ENCODE measurements at regions not wholly inside any gene's neighbourhood (a gene's known extent, or its start where the extent isn't known, plus 50 kb on each side); places are given as distances from the start of the nearest gene placed in this dataset.

DNA sequence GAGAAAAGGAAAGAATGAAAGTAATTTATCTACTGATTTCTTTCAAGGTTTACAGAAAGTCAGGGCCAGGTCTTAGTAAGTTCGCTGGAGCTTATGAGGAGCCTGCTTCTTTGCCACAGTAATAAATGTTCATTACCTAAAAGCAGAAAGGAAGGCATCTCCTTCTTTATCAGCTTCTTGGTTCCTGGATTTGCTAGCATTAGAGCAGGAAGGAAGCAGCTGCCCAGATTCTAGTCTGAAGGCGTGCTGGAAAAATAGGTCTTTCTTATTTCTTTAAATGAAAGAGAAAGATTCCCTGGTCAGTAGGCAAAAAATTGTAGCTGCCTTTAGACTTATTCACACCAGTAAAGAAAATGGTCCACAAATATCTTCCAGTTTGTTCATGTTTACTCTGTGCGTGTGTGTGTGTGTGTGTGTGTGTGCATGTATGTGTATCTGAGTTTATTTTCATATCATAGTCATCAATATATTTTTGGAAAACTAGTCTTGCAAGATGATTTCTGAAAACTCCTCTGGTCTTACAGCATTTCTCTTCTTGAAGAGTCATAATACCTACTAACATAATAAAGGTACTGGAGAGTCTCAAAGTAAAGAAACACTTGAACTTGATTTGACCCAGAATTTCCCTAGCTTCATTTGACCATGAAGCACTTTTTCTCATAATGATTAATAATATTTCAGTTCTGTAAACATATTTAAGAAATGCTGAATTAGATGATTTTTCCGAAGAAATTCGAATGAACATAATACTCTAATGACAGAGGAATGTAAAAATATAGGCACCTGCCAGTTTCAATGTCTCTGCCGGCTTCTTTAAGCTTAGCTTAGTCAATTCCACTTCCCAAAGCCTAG lies 255.3 kb upstream of the ZPLD1 start:
- ChIA-PET CTCF (interaction anchor here (0.7 to 3.0 kb wide), 3 partner anchors 46 to 377 kb away, joined by 3 to 8 read pairs (median 7); no protein-coding TSS in a partner anchor), POLR2A (interaction anchor here (0.7 to 1.2 kb wide), 5 partner anchors 12 to 337 kb away, joined by 3 to 9 read pairs (median 5); partner anchors contain the start of gene NFKBIZ)
- DNase-seq (ENCODE audit: low read depth): no peak
- TF ChIP-seq, protein P1, sequence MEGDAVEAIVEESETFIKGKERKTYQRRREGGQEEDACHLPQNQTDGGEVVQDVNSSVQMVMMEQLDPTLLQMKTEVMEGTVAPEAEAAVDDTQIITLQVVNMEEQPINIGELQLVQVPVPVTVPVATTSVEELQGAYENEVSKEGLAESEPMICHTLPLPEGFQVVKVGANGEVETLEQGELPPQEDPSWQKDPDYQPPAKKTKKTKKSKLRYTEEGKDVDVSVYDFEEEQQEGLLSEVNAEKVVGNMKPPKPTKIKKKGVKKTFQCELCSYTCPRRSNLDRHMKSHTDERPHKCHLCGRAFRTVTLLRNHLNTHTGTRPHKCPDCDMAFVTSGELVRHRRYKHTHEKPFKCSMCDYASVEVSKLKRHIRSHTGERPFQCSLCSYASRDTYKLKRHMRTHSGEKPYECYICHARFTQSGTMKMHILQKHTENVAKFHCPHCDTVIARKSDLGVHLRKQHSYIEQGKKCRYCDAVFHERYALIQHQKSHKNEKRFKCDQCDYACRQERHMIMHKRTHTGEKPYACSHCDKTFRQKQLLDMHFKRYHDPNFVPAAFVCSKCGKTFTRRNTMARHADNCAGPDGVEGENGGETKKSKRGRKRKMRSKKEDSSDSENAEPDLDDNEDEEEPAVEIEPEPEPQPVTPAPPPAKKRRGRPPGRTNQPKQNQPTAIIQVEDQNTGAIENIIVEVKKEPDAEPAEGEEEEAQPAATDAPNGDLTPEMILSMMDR (IDR thresholded peaks at IDR 0.05; ENCODE audit: insufficient read depth, low read depth, low read length): no peak
- no peaks in the 10 kb centered on the region for H3K27me3 ChIP-seq (ENCODE audit: control insufficient read depth, insufficient read depth, low read length)
- no peaks in the 10 kb centered on the region for H3K36me3 ChIP-seq (ENCODE audit: control insufficient read depth, insufficient read depth, low read length)
- no peak overlapping the region for H3K4me3 ChIP-seq (ENCODE audit: low read depth, low read length)

DNA sequence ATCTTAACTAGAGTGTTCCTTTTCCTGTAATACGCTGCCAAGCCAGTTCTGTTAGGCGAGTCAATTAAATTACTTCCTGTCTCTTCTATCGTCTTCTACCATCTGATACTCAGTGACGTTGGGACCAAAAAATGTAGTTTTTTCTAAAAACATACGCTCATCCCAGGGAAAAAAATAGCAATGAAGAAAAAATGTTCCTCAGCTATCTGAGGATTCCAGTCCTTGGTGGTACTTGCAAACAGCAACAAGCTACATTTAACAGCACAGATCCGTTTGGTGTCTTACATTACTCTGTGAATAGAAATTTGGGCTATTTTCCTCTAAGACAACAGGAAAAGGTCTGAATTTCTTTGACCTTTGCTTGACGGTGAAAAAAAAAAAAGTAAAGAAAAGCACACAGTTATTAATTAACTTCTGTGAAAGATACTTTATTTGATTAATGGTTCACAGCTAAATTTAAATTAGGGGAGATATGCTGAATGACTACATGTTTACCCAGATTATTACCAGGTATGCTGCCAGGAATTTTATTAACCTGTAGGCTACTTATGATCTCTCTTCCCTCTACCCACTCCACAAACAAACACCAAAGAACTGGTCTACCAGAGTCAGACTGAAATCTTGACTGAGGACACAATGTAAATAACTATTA lies 254.4 kb upstream of the ZPLD1 start:
- DNase-seq (ENCODE audit: low read depth): peak; percentile 97
- CTCF ChIA-PET: interaction anchor here (0.7 to 3.0 kb wide), 3 partner anchors 45 to 378 kb away, joined by 3 to 8 read pairs (median 7); no protein-coding TSS in a partner anchor
- Histone ChIP-seq H3K36me3 (ENCODE audit: control insufficient read depth, insufficient read depth, low read length) (no peaks in the 10 kb centered on the region), H3K4me3 (ENCODE audit: low read depth, low read length) (no peak overlapping the region), H3K27me3 (ENCODE audit: control insufficient read depth, insufficient read depth, low read length) (no peaks in the 10 kb centered on the region)
- POLR2A ChIA-PET: interaction anchor here (0.7 to 1.2 kb wide), 3 partner anchors 13 to 332 kb away, joined by 5 to 9 read pairs (median 5); partner anchors contain the start of gene NFKBIZ
- TF ChIP-seq, protein P1 (IDR thresholded peaks at IDR 0.05; ENCODE audit: insufficient read depth, low read depth, low read length): no peak

DNA sequence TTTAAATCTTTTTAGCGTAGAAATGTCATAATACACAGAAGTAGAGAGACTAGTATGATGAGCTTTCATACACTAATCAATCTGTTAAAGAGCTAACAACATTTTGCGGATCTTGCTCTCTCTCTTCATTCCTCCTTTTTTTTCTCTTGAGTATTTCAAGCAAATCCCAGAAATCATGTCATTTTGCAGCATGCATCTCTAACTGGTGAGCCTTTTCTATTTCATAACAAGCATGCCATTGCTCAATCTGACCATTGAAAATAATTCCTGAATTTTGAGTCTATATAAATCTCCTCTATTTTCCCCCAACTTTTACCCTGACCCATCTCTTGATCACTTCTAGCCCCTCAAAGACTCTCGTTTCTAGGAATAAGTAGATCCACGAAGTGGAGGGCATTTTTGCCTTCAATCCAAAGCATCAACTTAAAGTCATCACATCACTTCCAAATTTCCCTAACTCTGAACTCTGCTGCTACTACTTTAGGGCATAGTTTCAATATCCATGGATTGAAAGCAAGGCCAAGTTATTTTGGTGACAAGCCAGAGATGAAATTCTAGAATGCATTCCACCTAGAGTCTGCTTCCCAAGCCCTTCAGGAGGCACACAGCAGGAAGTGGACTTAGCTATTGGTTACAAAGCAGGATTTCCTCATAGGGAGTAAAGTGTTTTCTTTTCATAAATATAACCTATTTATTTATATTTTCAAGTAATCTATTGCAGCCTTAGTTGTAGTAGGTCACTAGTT lies 253.5 kb upstream of the ZPLD1 start:
- POLR2A ChIA-PET: interaction anchor here (1.1 kb wide), 1 partner anchor 332 kb away, joined by 5 read pairs; the partner anchor contains the start of gene NFKBIZ
- H3K4me3 ChIP-seq (ENCODE audit: low read depth, low read length): no peak overlapping the region
- TF ChIP-seq, protein P1 (IDR thresholded peaks at IDR 0.05; ENCODE audit: insufficient read depth, low read depth, low read length): no peak

DNA sequence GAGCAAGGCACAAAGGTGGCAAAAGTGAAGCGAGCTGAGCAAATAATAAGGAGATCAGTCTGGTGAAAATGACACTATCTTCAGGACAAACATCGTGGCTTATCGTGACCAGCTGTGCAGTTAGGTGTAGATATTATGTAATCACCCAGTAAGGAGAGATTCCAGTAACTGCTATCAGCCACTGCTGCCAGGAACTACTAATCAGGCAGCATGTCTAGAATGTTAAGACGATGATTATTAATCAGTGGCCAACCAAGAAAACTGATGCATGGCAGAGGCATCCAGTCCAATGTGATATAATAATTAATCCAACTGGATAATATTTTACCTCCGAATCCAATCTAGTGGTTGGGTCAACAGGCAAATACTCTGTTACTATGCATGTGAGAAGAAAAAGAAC lies 252.7 kb upstream of the ZPLD1 start:
- ChIA-PET POLR2A (interaction anchor here (1.1 kb wide), 1 partner anchor 333 kb away, joined by 5 read pairs; the partner anchor contains the start of gene NFKBIZ), CTCF (interaction anchor here (0.9 to 1.7 kb wide), 7 partner anchors 10 to 96 kb away, joined by 3 to 6 read pairs (median 3); no protein-coding TSS in a partner anchor)
- no peak overlapping the region for H3K4me3 ChIP-seq (ENCODE audit: low read depth, low read length)
- TF ChIP-seq, protein P1 (IDR thresholded peaks at IDR 0.05; ENCODE audit: insufficient read depth, low read depth, low read length): no peak
- no peaks in the 10 kb centered on the region for H3K36me3 ChIP-seq (ENCODE audit: control insufficient read depth, insufficient read depth, low read length)
- no peak for DNase-seq (ENCODE audit: low read depth)
- no peaks in the 10 kb centered on the region for H3K27me3 ChIP-seq (ENCODE audit: control insufficient read depth, insufficient read depth, low read length)

More for the DNA sequence above, 253.5 kb upstream of the ZPLD1 start:
- peak; percentile 53 for DNase-seq (ENCODE audit: low read depth)
- H3K27me3 ChIP-seq (ENCODE audit: control insufficient read depth, insufficient read depth, low read length): no peaks in the 10 kb centered on the region
- CTCF ChIA-PET: interaction anchor here (1.0 to 1.7 kb wide), 4 partner anchors 11 to 96 kb away, joined by 3 to 6 read pairs (median 3); no protein-coding TSS in a partner anchor
- no peaks in the 10 kb centered on the region for H3K36me3 ChIP-seq (ENCODE audit: control insufficient read depth, insufficient read depth, low read length)

Measured in BJ (cell line).